GM21447 (cell line): ENCODE measurements at regions not wholly inside any gene's neighbourhood (a gene's known extent, or its start where the extent isn't known, plus 50 kb on each side); places are given as distances from the start of the nearest gene placed in this dataset.
A peak's percentile ranks its signal among the peaks of the same experiment; 100 is the strongest.

Experiments
- ATAC-seq: cut with Tn5 transposase; IDR thresholded peaks from one replicate; pipeline ENCODE4 v1.9.1; 2021; ENCODE audit not compliant: unreplicated experiment

GRCh38 chr7:155178096-155178495, 108.0 kb downstream of the HTR5A start:
- no peak for ATAC-seq

GRCh38 chr7:155181768-155182167, 111.6 kb downstream of the HTR5A start:
- no peak for ATAC-seq

- ATAC-seq, result no peak
Observed at GRCh38 chr7:155182406-155182970, 112.4 kb downstream of the HTR5A start.

GRCh38 chr7:155183655-155184054, 113.5 kb downstream of the HTR5A start:
- no peak for ATAC-seq

- ATAC-seq, result no peak
Observed at GRCh38 chr7:155184923-155185322, 112.8 kb upstream of the INSIG1 start.

GRCh38 chr7:155187061-155187785, 110.5 kb upstream of the INSIG1 start:
- no peak for ATAC-seq

GRCh38 chr7:155188357-155188756, 109.3 kb upstream of the INSIG1 start:
- no peak for ATAC-seq

- ATAC-seq, result no peak
Observed at GRCh38 chr7:155188821-155189581, 108.7 kb upstream of the INSIG1 start.

- ATAC-seq, result no peak
Observed at GRCh38 chr7:155189590-155189989, 108.1 kb upstream of the INSIG1 start.

- ATAC-seq, result no peak
Observed at GRCh38 chr7:155190688-155191087, 107.0 kb upstream of the INSIG1 start.

GRCh38 chr7:155191137-155191536, 106.5 kb upstream of the INSIG1 start:
- no peak for ATAC-seq

GRCh38 chr7:155191901-155192478, 105.7 kb upstream of the INSIG1 start:
- ATAC-seq, result peak; percentile 60

GRCh38 chr7:155192961-155193640, 104.6 kb upstream of the INSIG1 start:
- ATAC-seq, result no peak

- no peak for ATAC-seq
Observed at GRCh38 chr7:155193716-155194115, 104.0 kb upstream of the INSIG1 start.

GRCh38 chr7:155194382-155195140, 103.1 kb upstream of the INSIG1 start:
- ATAC-seq, result no peak

- no peak for ATAC-seq
Observed at GRCh38 chr7:155195939-155196523, 101.6 kb upstream of the INSIG1 start.

- ATAC-seq, result no peak
Observed at GRCh38 chr7:155198196-155198892, 99.3 kb upstream of the INSIG1 start.

- ATAC-seq, result peak; percentile 59
Observed at GRCh38 chr7:155198901-155199845, 98.5 kb upstream of the INSIG1 start.
